H1 (cell line): ENCODE measurements at regions not wholly inside any gene's neighbourhood (a gene's known extent, or its start where the extent isn't known, plus 50 kb on each side); places are given as distances from the start of the nearest gene placed in this dataset.

Experiments used
- CTCF ChIA-PET: fragments of 300-600 bp; sonication (Branson Sonifier 250); formaldehyde crosslinking; loops from one replicate; lab custom pipeline; 2021; ENCODE audit not compliant: partially characterized antibody; lab: Charles Lee
- POLR2A ChIA-PET: fragments of 300-600 bp; sonication (Branson Sonifier 250); formaldehyde crosslinking; loops from one replicate; lab custom pipeline; 2021; ENCODE audit warnings: inconsistent platforms; ENCODE audit not compliant: partially characterized antibody; lab: Charles Lee
- DNase-seq, 2 experiments: peaks; one replicate each; pipeline versions ENCODE4 v3.0.0 to v3.0.0-alpha.2; 2010 to 2022; ENCODE audit warnings: low spot score in 2 of 2, low read depth in 1 of 2, mixed read lengths in 1 of 2
- FAIRE-seq: peaks from 2 replicates; lab custom pipeline; 2011; peaks lifted over from hg19 to GRCh38; lab: Jason Lieb, UNC
- H2AFZ ChIP-seq: 2 replicates; pipeline ENCODE4 v1.8.1; 2012; ENCODE audit warnings: low read length, inconsistent platforms
- H2AK5ac ChIP-seq: 2 replicates; pipeline ENCODE4 v1.6.1; 2013; ENCODE audit warnings: low read depth, low read length
- H2BK120ac ChIP-seq: replicated peaks from 2 replicates; pipeline ENCODE3; 2013; ENCODE audit warnings: low read depth, low read length, inconsistent platforms
- H2BK12ac ChIP-seq: 2 replicates; pipeline ENCODE4 v1.6.1; 2013; ENCODE audit warnings: low read depth, low read length
- H2BK15ac ChIP-seq: 2 replicates; pipeline ENCODE4 v1.6.1; 2013; ENCODE audit warnings: low read length
- H2BK20ac ChIP-seq: 2 replicates; pipeline ENCODE4 v1.6.1; 2013; ENCODE audit warnings: low read length
- H2BK5ac ChIP-seq: 2 replicates; pipeline ENCODE4 v1.6.1; 2013; ENCODE audit warnings: low read depth, low read length
- H3K14ac ChIP-seq: 2 replicates; pipeline ENCODE4 v1.6.1; 2013; ENCODE audit warnings: inconsistent platforms; ENCODE audit not compliant: insufficient read length
- H3K18ac ChIP-seq: 2 replicates; pipeline ENCODE4 v1.6.1; 2013; ENCODE audit warnings: low read length; ENCODE audit errors: extremely low read depth
- H3K23ac ChIP-seq: 2 replicates; pipeline ENCODE4 v1.6.1; 2013; ENCODE audit warnings: inconsistent platforms; ENCODE audit not compliant: insufficient read length
- H3K23me2 ChIP-seq: 2 replicates; pipeline ENCODE4 v1.6.1; 2013; ENCODE audit warnings: low read depth, low read length
- H3K27ac ChIP-seq: 2 replicates; pipeline ENCODE4 v1.6.1; 2011; ENCODE audit warnings: low read depth, low read length, inconsistent platforms
- H3K27me3 ChIP-seq, 4 experiments: replicated peaks in 1 of 4; 1 replicate in 1 of 4; 2 replicates in 3 of 4; pipeline versions ENCODE4 v1.6.1 to v1.8.1; 2011 to 2013; ENCODE audit warnings: low read length in 3 of 4, mild to moderate bottlenecking in 3 of 4, inconsistent platforms in 2 of 4, mixed read lengths in 2 of 4, moderate library complexity in 1 of 4; ENCODE audit not compliant: control insufficient read depth in 3 of 4, insufficient read depth in 3 of 4; ENCODE audit errors: extremely low read depth in 1 of 4
- H3K36me3 ChIP-seq, 4 experiments: 2 replicates each; pipeline versions ENCODE4 v1.6.1 to v1.8.1; 2011 to 2013; ENCODE audit warnings: mild to moderate bottlenecking in 4 of 4, low read length in 3 of 4, moderate library complexity in 2 of 4, control low read depth in 1 of 4, inconsistent platforms in 1 of 4; ENCODE audit not compliant: insufficient read depth in 4 of 4, control insufficient read depth in 2 of 4
- H3K4ac ChIP-seq: replicated peaks from 2 replicates; pipeline ENCODE3; 2013; ENCODE audit warnings: low read length, low read depth, mixed read lengths, inconsistent platforms; ENCODE audit not compliant: insufficient read length
- H3K4me1 ChIP-seq, 4 experiments: replicated peaks in 1 of 4; 1 replicate in 1 of 4; 2 replicates in 3 of 4; pipeline versions ENCODE4 v1.6.1 to v1.8.1; 2011 to 2013; ENCODE audit warnings: low read length in 3 of 4, inconsistent platforms in 2 of 4, mixed read lengths in 1 of 4; ENCODE audit not compliant: insufficient read depth in 4 of 4, control insufficient read depth in 3 of 4
- H3K4me2 ChIP-seq, 2 experiments: 2 replicates each; pipeline versions ENCODE4 v1.6.1 to v1.8.1; 2011 to 2013; ENCODE audit warnings: low read depth in 2 of 2, low read length in 2 of 2, control low read depth in 1 of 2, inconsistent platforms in 1 of 2, mild to moderate bottlenecking in 1 of 2; ENCODE audit not compliant: insufficient read depth in 1 of 2
- H3K4me3 ChIP-seq, 4 experiments: fragments of 200-600, 300-600 bp in 1 of 4; sonication (generic), shearing (Covaris generic), sonication (Bioruptor Twin) in 1 of 4; 2 replicates each; pipeline versions ENCODE4 v1.5.1 to v1.8.1; 2011 to 2016; ENCODE audit warnings: low read length in 4 of 4, low read depth in 3 of 4, control low read depth in 2 of 4, inconsistent platforms in 2 of 4, mild to moderate bottlenecking in 2 of 4, mixed read lengths in 1 of 4, moderate library complexity in 1 of 4; ENCODE audit not compliant: insufficient read depth in 2 of 4; ENCODE audit errors: extremely low read depth in 1 of 4
- H3K56ac ChIP-seq: replicated peaks from 2 replicates; pipeline ENCODE3; 2013; ENCODE audit warnings: low read depth, mild to moderate bottlenecking, mixed read lengths, low read length, inconsistent platforms; ENCODE audit not compliant: insufficient read length
- H3K79me1 ChIP-seq: 2 replicates; pipeline ENCODE4 v1.6.1; 2013; ENCODE audit warnings: low read depth, low read length, control low read depth
- H3K79me2 ChIP-seq, 2 experiments: 2 replicates each; pipeline versions ENCODE4 v1.6.1 to v1.8.1; 2012 to 2013; ENCODE audit warnings: low read length in 2 of 2, mild to moderate bottlenecking in 2 of 2, inconsistent platforms in 1 of 2; ENCODE audit not compliant: insufficient read depth in 2 of 2, control insufficient read depth in 1 of 2
- H3K9ac ChIP-seq, 4 experiments: replicated peaks in 1 of 4; 1 replicate in 1 of 4; 2 replicates in 3 of 4; pipeline versions ENCODE4 v1.6.1 to v1.8.1; 2011 to 2013; ENCODE audit warnings: low read depth in 3 of 4, low read length in 3 of 4, control low read depth in 2 of 4, mild to moderate bottlenecking in 2 of 4, moderate library complexity in 2 of 4, inconsistent platforms in 1 of 4; ENCODE audit errors: extremely low read depth in 1 of 4
- H3K9me3 ChIP-seq, 2 experiments: 2 replicates each; pipeline versions ENCODE4 v1.6.1 to v1.8.1; 2012 to 2013; ENCODE audit warnings: mild to moderate bottlenecking in 2 of 2, moderate library complexity in 2 of 2, control low read depth in 1 of 2, inconsistent platforms in 1 of 2, low read depth in 1 of 2, low read length in 1 of 2, mixed read lengths in 1 of 2; ENCODE audit not compliant: insufficient read depth in 2 of 2
- H4K20me1 ChIP-seq, 2 experiments: replicated peaks in 1 of 2; 2 replicates each; pipeline versions ENCODE3 to v1.8.1; 2011 to 2013; ENCODE audit warnings: inconsistent platforms in 2 of 2, low read length in 2 of 2, mild to moderate bottlenecking in 1 of 2; ENCODE audit not compliant: insufficient read depth in 2 of 2, control insufficient read depth in 1 of 2
- H4K5ac ChIP-seq: 2 replicates; pipeline ENCODE4 v1.6.1; 2013; ENCODE audit warnings: low read length, low read depth, mixed read lengths, inconsistent platforms; ENCODE audit not compliant: insufficient read length
- H4K8ac ChIP-seq: 2 replicates; pipeline ENCODE4 v1.8.0; 2013; ENCODE audit warnings: mild to moderate bottlenecking, moderate library complexity, low read length, inconsistent platforms; ENCODE audit not compliant: insufficient read depth; ENCODE audit errors: extremely low read depth
- H4K91ac ChIP-seq: replicated peaks from 2 replicates; pipeline ENCODE3; 2013; ENCODE audit warnings: low read length, mixed read lengths, inconsistent platforms; ENCODE audit not compliant: insufficient read length
- CBX8 ChIP-seq: fragments of 300-800, 300-1000 bp; sonication (generic); IDR thresholded peaks from 2 replicates; pipeline ENCODE4 v1.7.1; 2016; ENCODE audit warnings: low read depth, low read length, borderline replicate concordance
- GABPA ChIP-seq: IDR thresholded peaks from 2 replicates; pipeline ENCODE4 v1.6.1; 2011; ENCODE audit warnings: mild to moderate bottlenecking, low read length, moderate library complexity, borderline replicate concordance; ENCODE audit not compliant: insufficient read depth
- POLR2AphosphoS5 ChIP-seq: IDR thresholded peaks from 2 replicates; pipeline ENCODE4 v1.6.1; 2011; ENCODE audit warnings: low read depth, low read length
- RAD21 ChIP-seq, 2 experiments: IDR thresholded peaks in 1 of 2; conservative IDR thresholded peaks in 1 of 2; 2 replicates each; pipeline ENCODE4 v1.6.1; 2011; ENCODE audit warnings: low read depth in 2 of 2, low read length in 2 of 2, improper control_type of control experiment in 1 of 2, inconsistent platforms in 1 of 2, mild to moderate bottlenecking in 1 of 2, moderate library complexity in 1 of 2
- RXRA ChIP-seq: IDR thresholded peaks from 2 replicates; pipeline ENCODE4 v1.6.1; 2011; ENCODE audit warnings: low read depth, mild to moderate bottlenecking, low read length, moderate library complexity; ENCODE audit not compliant: insufficient read depth
- TF ChIP-seq, protein P1 (sequence below): IDR thresholded peaks from 2 replicates; pipeline ENCODE4 v1.6.1; 2011; ENCODE audit warnings: low read depth, mild to moderate bottlenecking, low read length; ENCODE audit not compliant: insufficient read depth
- TF ChIP-seq, protein P2 (sequence below), 3 experiments: IDR thresholded peaks; 1 replicate in 2 of 3; 2 replicates in 1 of 3; pipeline versions ENCODE4 v1.5.1 to v1.6.1; 2011; ENCODE audit warnings: low read length in 3 of 3, mild to moderate bottlenecking in 3 of 3, inconsistent platforms in 2 of 3, low read depth in 1 of 3, moderate library complexity in 1 of 3; ENCODE audit not compliant: insufficient read depth in 1 of 3; ENCODE audit errors: control extremely low read depth in 1 of 3

GRCh38 chr2:52818958-52819357 is 948.6 kb upstream of the CHAC2 start:
- Histone ChIP-seq H3K27ac (no peak overlapping the region), H2BK12ac (no peak overlapping the region), H3K18ac (no peak overlapping the region), H4K20me1 (no peaks in the 10 kb centered on the region), H2BK120ac (no peak overlapping the region), H3K56ac (no peak overlapping the region), H2BK20ac (no peak overlapping the region), H3K9me3 (no peaks in the 10 kb centered on the region), H3K79me2 (no peaks in the 10 kb centered on the region), H3K23me2 (no peaks in the 10 kb centered on the region), H3K4me1 (no peaks in the 10 kb centered on the region), H3K4ac (no peak overlapping the region), H2BK5ac (no peak overlapping the region), H3K4me3 (no peak overlapping the region), H4K91ac (no peak overlapping the region), H2AK5ac (no peak overlapping the region), H3K27me3 (no peaks in the 10 kb centered on the region), H2AFZ (no peak overlapping the region), H2BK15ac (no peak overlapping the region), H3K9ac (no peak overlapping the region), H4K5ac (no peak overlapping the region), H3K79me1 (no peaks in the 10 kb centered on the region), H4K8ac (no peak overlapping the region), H3K23ac (no peak overlapping the region), H3K4me2 (no peak overlapping the region), H3K14ac (no peak overlapping the region), H3K36me3 (no peaks in the 10 kb centered on the region)
- no peak for DNase-seq
- FAIRE-seq = no peak
- ChIA-PET POLR2A (no interaction called here), CTCF (no interaction called here)
- TF ChIP-seq RAD21 (IDR thresholded peaks at IDR 0.05 in 1 of 2, conservative IDR thresholded peaks at IDR 0.05 in 1 of 2; ENCODE audit: low read depth in 2 of 2, low read length in 2 of 2) (no peak), CBX8 (no peak), GABPA (no peak), RXRA (no peak), POLR2AphosphoS5 (no peak)
- TF ChIP-seq, protein P1, sequence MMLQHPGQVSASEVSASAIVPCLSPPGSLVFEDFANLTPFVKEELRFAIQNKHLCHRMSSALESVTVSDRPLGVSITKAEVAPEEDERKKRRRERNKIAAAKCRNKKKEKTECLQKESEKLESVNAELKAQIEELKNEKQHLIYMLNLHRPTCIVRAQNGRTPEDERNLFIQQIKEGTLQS = no peak
- TF ChIP-seq, protein P2, sequence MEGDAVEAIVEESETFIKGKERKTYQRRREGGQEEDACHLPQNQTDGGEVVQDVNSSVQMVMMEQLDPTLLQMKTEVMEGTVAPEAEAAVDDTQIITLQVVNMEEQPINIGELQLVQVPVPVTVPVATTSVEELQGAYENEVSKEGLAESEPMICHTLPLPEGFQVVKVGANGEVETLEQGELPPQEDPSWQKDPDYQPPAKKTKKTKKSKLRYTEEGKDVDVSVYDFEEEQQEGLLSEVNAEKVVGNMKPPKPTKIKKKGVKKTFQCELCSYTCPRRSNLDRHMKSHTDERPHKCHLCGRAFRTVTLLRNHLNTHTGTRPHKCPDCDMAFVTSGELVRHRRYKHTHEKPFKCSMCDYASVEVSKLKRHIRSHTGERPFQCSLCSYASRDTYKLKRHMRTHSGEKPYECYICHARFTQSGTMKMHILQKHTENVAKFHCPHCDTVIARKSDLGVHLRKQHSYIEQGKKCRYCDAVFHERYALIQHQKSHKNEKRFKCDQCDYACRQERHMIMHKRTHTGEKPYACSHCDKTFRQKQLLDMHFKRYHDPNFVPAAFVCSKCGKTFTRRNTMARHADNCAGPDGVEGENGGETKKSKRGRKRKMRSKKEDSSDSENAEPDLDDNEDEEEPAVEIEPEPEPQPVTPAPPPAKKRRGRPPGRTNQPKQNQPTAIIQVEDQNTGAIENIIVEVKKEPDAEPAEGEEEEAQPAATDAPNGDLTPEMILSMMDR (IDR thresholded peaks at IDR 0.05; ENCODE audit: control extremely low read depth in 1 of 3, insufficient read depth in 1 of 3, low read depth in 1 of 3, low read length in 3 of 3) = no peak
